ENCODE measurements at regions not wholly inside any gene's neighbourhood (a gene's known extent, or its start where the extent isn't known, plus 50 kb on each side); places are given as distances from the start of the nearest gene placed in this dataset.

- Histone ChIP-seq H3K27ac (ENCODE audit: low read depth in 1 of 2, low read length in 1 of 2) (no peak overlapping the region), H3K9ac (ENCODE audit: insufficient read depth in 1 of 2, low read length in 2 of 2) (no peak overlapping the region), H3K27me3 (ENCODE audit: control insufficient read depth in 3 of 3, insufficient read depth in 3 of 3, low read length in 2 of 3) (peaks cover 0 to 10% (median 0%) of the 10 kb centered on the region in 3 donors), H3K36me3 (ENCODE audit: control insufficient read depth in 4 of 4, insufficient read depth in 4 of 4, low read length in 4 of 4) (no peaks in the 10 kb centered on the region), H3K4me3 (no peak overlapping the region), H3K4me1 (ENCODE audit: control insufficient read depth in 5 of 5, insufficient read depth in 5 of 5, low read length in 5 of 5) (no peaks in the 10 kb centered on the region), H3K9me3 (ENCODE audit: control insufficient read depth in 4 of 4, insufficient read depth in 3 of 4, low read length in 3 of 4) (no peaks in the 10 kb centered on the region)
- TF ChIP-seq, protein P1, sequence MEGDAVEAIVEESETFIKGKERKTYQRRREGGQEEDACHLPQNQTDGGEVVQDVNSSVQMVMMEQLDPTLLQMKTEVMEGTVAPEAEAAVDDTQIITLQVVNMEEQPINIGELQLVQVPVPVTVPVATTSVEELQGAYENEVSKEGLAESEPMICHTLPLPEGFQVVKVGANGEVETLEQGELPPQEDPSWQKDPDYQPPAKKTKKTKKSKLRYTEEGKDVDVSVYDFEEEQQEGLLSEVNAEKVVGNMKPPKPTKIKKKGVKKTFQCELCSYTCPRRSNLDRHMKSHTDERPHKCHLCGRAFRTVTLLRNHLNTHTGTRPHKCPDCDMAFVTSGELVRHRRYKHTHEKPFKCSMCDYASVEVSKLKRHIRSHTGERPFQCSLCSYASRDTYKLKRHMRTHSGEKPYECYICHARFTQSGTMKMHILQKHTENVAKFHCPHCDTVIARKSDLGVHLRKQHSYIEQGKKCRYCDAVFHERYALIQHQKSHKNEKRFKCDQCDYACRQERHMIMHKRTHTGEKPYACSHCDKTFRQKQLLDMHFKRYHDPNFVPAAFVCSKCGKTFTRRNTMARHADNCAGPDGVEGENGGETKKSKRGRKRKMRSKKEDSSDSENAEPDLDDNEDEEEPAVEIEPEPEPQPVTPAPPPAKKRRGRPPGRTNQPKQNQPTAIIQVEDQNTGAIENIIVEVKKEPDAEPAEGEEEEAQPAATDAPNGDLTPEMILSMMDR (IDR thresholded peaks at IDR 0.05; ENCODE audit: control extremely low read depth, extremely low read depth): no peak
- 50 to 63% methylated on average over 1 of the region's 1 CpG for WGBS, 2 donors
- ATAC-seq (ENCODE audit: insufficient read depth, low FRiP score) (no peak), DNase-seq (no peak)
Measured at GRCh38 chrX:5176766-5177165, 1051.9 kb downstream of the NLGN4X start.

GRCh38 chrX:5163663-5164062 is 1065.0 kb downstream of the NLGN4X start:
- H3K9me3 ChIP-seq (ENCODE audit: control insufficient read depth in 4 of 4, insufficient read depth in 3 of 4, low read length in 3 of 4): peaks cover 0 to 1% (median 0%) of the 10 kb centered on the region in 4 donors
- TF ChIP-seq, protein P1 (IDR thresholded peaks at IDR 0.05; ENCODE audit: control extremely low read depth, extremely low read depth): no peak

GRCh38 chrX:5155301-5155700 is 1073.4 kb downstream of the NLGN4X start:
- ATAC-seq (ENCODE audit: insufficient read depth, low FRiP score) (no peak), DNase-seq (no peak)
- Histone ChIP-seq H3K4me3 (no peak overlapping the region), H3K9ac (ENCODE audit: insufficient read depth in 1 of 2, low read length in 2 of 2) (no peak overlapping the region), H3K27ac (ENCODE audit: low read depth in 1 of 2, low read length in 1 of 2) (no peak overlapping the region), H3K9me3 (ENCODE audit: control insufficient read depth in 4 of 4, insufficient read depth in 3 of 4, low read length in 3 of 4) (no peaks in the 10 kb centered on the region), H3K27me3 (ENCODE audit: control insufficient read depth in 3 of 3, insufficient read depth in 3 of 3, low read length in 2 of 3) (peaks cover 0 to 13% (median 4%) of the 10 kb centered on the region in 3 donors), H3K4me1 (ENCODE audit: control insufficient read depth in 5 of 5, insufficient read depth in 5 of 5, low read length in 5 of 5) (no peaks in the 10 kb centered on the region), H3K36me3 (ENCODE audit: control insufficient read depth in 4 of 4, insufficient read depth in 4 of 4, low read length in 4 of 4) (no peaks in the 10 kb centered on the region)
- TF ChIP-seq, protein P1 (IDR thresholded peaks at IDR 0.05; ENCODE audit: control extremely low read depth, extremely low read depth): no peak
- 15 to 34% methylated on average over 3 of the region's 3 CpGs for WGBS, 2 donors

More at GRCh38 chrX:5163663-5164062, 1065.0 kb downstream of the NLGN4X start:
- no peaks in the 10 kb centered on the region for H3K36me3 ChIP-seq (ENCODE audit: control insufficient read depth in 4 of 4, insufficient read depth in 4 of 4, low read length in 4 of 4)
- H3K27ac ChIP-seq (ENCODE audit: low read depth in 1 of 2, low read length in 1 of 2): no peak overlapping the region
- ATAC-seq (ENCODE audit: insufficient read depth, low FRiP score) (no peak), DNase-seq (no peak)
- H3K27me3 ChIP-seq (ENCODE audit: control insufficient read depth in 3 of 3, insufficient read depth in 3 of 3, low read length in 2 of 3): peaks cover 0 to 13% (median 0%) of the 10 kb centered on the region in 3 donors
- no peak overlapping the region for H3K4me3 ChIP-seq
- no peaks in the 10 kb centered on the region for H3K4me1 ChIP-seq (ENCODE audit: control insufficient read depth in 5 of 5, insufficient read depth in 5 of 5, low read length in 5 of 5)
- no peak overlapping the region for H3K9ac ChIP-seq (ENCODE audit: insufficient read depth in 1 of 2, low read length in 2 of 2)
- 91 to 100% methylated on average over 1 of the region's 1 CpG for WGBS, 2 donors

DNA sequence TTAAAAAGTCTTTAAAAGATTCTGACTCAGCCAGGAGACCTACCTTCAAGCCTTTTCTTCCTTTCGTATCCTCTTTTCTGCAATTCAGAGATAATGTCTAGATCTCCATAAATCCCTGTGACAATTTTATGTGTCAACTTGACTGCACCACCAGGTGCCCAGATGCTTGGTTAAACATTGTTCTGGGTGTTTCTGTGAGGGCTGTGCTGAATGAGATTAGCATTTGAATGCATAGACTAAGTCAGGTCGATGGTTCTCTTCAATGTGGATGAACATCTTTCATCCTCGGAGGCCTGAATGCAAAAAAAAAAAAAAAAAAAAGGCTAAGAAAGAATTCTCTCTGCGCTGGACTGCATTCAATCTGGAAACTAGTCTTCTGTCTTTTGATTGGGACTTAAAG is 1082.7 kb downstream of the NLGN4X start:
- Histone ChIP-seq H3K4me3 (no peak overlapping the region), H3K9me3 (ENCODE audit: control insufficient read depth in 4 of 4, insufficient read depth in 3 of 4, low read length in 3 of 4) (no peaks in the 10 kb centered on the region), H3K27ac (ENCODE audit: low read depth in 1 of 2, low read length in 1 of 2) (no peak overlapping the region), H3K9ac (ENCODE audit: insufficient read depth in 1 of 2, low read length in 2 of 2) (no peak overlapping the region), H3K27me3 (ENCODE audit: control insufficient read depth in 3 of 3, insufficient read depth in 3 of 3, low read length in 2 of 3) (peaks cover 0 to 10% (median 0%) of the 10 kb centered on the region in 3 donors), H3K36me3 (ENCODE audit: control insufficient read depth in 4 of 4, insufficient read depth in 4 of 4, low read length in 4 of 4) (no peaks in the 10 kb centered on the region), H3K4me1 (ENCODE audit: control insufficient read depth in 5 of 5, insufficient read depth in 5 of 5, low read length in 5 of 5) (no peaks in the 10 kb centered on the region)
- ATAC-seq (ENCODE audit: insufficient read depth, low FRiP score): no peak
- 72 to 76% methylated on average over 4 of the region's 4 CpGs for WGBS, 2 donors
- no peak for DNase-seq
- TF ChIP-seq, protein P1 (IDR thresholded peaks at IDR 0.05; ENCODE audit: control extremely low read depth, extremely low read depth): no peak

Measured in lung (tissue), 11 donors.